ENCODE measurements at regions not wholly inside any gene's neighbourhood (a gene's known extent, or its start where the extent isn't known, plus 50 kb on each side); places are given as distances from the start of the nearest gene placed in this dataset.

DNA sequence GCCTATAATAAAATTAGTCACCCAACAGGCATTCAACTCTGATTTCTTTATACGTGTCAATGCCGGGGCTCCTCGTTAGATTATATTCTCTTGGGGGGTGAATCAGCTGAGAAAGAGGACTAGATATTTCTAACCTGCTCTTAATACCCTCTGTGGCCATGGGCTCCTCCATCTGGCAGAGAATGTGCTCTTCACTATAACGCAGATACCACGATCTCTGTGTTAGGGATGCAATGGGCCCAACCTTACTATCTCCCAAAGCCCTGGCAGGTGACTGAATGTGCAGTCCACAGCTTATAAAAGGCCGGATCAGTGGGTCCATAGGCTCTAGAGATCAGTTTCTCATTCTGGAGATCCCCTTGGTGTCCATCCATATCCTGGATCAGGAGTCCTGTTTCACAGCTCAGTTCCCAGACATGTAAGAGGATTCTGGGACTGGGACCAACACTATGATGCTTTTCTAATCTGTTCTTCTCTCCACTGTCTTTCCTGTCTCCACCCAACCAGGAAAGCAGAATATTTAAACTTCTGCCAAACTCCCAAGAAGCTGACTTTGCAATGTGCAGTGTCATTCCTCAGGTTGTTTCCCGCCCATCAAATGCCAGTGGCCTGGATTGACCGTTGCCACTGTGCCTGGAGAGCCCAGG lies 71.4 kb upstream of the CELF4 start:
- in situ Hi-C loops (cut with MboI): no loop called here
- H2AFZ ChIP-seq (ENCODE audit: control insufficient read depth, low read depth, low read length): no peak overlapping the region
- CTCF ChIA-PET: no interaction called here
- no peaks in the 10 kb centered on the region for H3K27me3 ChIP-seq (replicated peaks in 1 of 2; ENCODE audit: control insufficient read depth in 2 of 2, insufficient read depth in 2 of 2, low read length in 1 of 2)
- intact Hi-C loops (cut with micrococcal nuclease; ENCODE audit: unreplicated experiment): no loop called here
- no peak for TF ChIP-seq PAX5 (IDR thresholded peaks at IDR 0.05; ENCODE audit: borderline replicate concordance, low read depth, low read length)
- no peak for TF ChIP-seq ZNF207 (IDR thresholded peaks at IDR 0.05; ENCODE audit: borderline replicate concordance)
- TF ChIP-seq CBX5 (IDR thresholded peaks at IDR 0.05; ENCODE audit: low read depth): no peak
- no peak for TF ChIP-seq PML (IDR thresholded peaks at IDR 0.05; ENCODE audit: low read length)
- FAIRE-seq: no peak
- no peak overlapping the region for H3K4me3 ChIP-seq
- no peaks in the 10 kb centered on the region for H3K4me1 ChIP-seq (ENCODE audit: control insufficient read depth, insufficient read depth, low read length)
- DNase-seq (ENCODE audit: low read depth, low spot score): no peak
- SMC1A ChIA-PET (ENCODE audit: uncharacterized antibody, unreplicated experiment): no interaction called here
- H4K20me1 ChIP-seq (ENCODE audit: control insufficient read depth, insufficient read depth): no peaks in the 10 kb centered on the region
- BruUV-seq (replicated peaks): no TSS peak
- POLR2A ChIA-PET: no interaction called here
- no peaks in the 10 kb centered on the region for H3K79me2 ChIP-seq (ENCODE audit: control insufficient read depth, insufficient read depth, low read length)
- H3K9me3 ChIP-seq (replicated peaks; ENCODE audit: control insufficient read depth, insufficient read depth, low read length): no peaks in the 10 kb centered on the region
- WGBS (ENCODE audit: insufficient coverage, insufficient replicate concordance, low lambda C conversion rate, missing lambda C conversion rate): 35% methylated on average over 8 of the region's 8 CpGs
- H3K9ac ChIP-seq (ENCODE audit: control insufficient read depth, insufficient read depth, low read length): no peak overlapping the region
- no peak for ATAC-seq
- RAD21 ChIA-PET (ENCODE audit: unreplicated experiment): no interaction called here
- H3K4me2 ChIP-seq (ENCODE audit: control insufficient read depth, insufficient read depth): no peak overlapping the region
- H3K27ac ChIP-seq (ENCODE audit: control insufficient read depth, insufficient read depth): no peak overlapping the region
- H3K36me3 ChIP-seq (ENCODE audit: control insufficient read depth in 2 of 2, insufficient read depth in 2 of 2, low read length in 1 of 2): no peaks in the 10 kb centered on the region

GRCh38 chr18:37634516-37634915 lies 68.9 kb upstream of the CELF4 start:
- Histone ChIP-seq H3K9ac (ENCODE audit: control insufficient read depth, insufficient read depth, low read length) (no peak overlapping the region), H3K79me2 (ENCODE audit: control insufficient read depth, insufficient read depth, low read length) (no peaks in the 10 kb centered on the region), H3K36me3 (ENCODE audit: control insufficient read depth in 2 of 2, insufficient read depth in 2 of 2, low read length in 1 of 2) (no peaks in the 10 kb centered on the region), H3K4me3 (no peak overlapping the region), H4K20me1 (ENCODE audit: control insufficient read depth, insufficient read depth) (no peaks in the 10 kb centered on the region), H3K4me2 (ENCODE audit: control insufficient read depth, insufficient read depth) (no peak overlapping the region), H2AFZ (ENCODE audit: control insufficient read depth, low read depth, low read length) (no peak overlapping the region), H3K9me3 (replicated peaks; ENCODE audit: control insufficient read depth, insufficient read depth, low read length) (no peaks in the 10 kb centered on the region), H3K27ac (ENCODE audit: control insufficient read depth, insufficient read depth) (no peak overlapping the region), H3K27me3 (replicated peaks in 1 of 2; ENCODE audit: control insufficient read depth in 2 of 2, insufficient read depth in 2 of 2, low read length in 1 of 2) (no peaks in the 10 kb centered on the region), H3K4me1 (ENCODE audit: control insufficient read depth, insufficient read depth, low read length) (no peaks in the 10 kb centered on the region)
- intact Hi-C loops (cut with micrococcal nuclease; ENCODE audit: unreplicated experiment): no loop called here
- DNase-seq (ENCODE audit: low read depth, low spot score): no peak
- ChIA-PET CTCF (no interaction called here), RAD21 (ENCODE audit: unreplicated experiment) (no interaction called here), POLR2A (no interaction called here), SMC1A (ENCODE audit: uncharacterized antibody, unreplicated experiment) (no interaction called here)
- in situ Hi-C loops (cut with MboI): no loop called here
- no peak for TF ChIP-seq SUPT20H (IDR thresholded peaks at IDR 0.05; ENCODE audit: borderline replicate concordance, control insufficient read depth, low read depth, low read length)
- no peak for TF ChIP-seq SRF (IDR thresholded peaks at IDR 0.05; ENCODE audit: low read depth in 2 of 2, low read length in 2 of 2)
- no peak for TF ChIP-seq ZNF24 (IDR thresholded peaks at IDR 0.05)
- TF ChIP-seq, protein P1, sequence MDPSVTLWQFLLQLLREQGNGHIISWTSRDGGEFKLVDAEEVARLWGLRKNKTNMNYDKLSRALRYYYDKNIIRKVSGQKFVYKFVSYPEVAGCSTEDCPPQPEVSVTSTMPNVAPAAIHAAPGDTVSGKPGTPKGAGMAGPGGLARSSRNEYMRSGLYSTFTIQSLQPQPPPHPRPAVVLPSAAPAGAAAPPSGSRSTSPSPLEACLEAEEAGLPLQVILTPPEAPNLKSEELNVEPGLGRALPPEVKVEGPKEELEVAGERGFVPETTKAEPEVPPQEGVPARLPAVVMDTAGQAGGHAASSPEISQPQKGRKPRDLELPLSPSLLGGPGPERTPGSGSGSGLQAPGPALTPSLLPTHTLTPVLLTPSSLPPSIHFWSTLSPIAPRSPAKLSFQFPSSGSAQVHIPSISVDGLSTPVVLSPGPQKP (IDR thresholded peaks at IDR 0.05; ENCODE audit: low read depth, low read length): no peak
- TF ChIP-seq ZNF687 (IDR thresholded peaks at IDR 0.05): no peak
- no peak for TF ChIP-seq MEF2B (IDR thresholded peaks at IDR 0.05; ENCODE audit: partially characterized antibody, poor library complexity, severe bottlenecking)
- FAIRE-seq: no peak
- no TSS peak for BruUV-seq (replicated peaks)
- WGBS (ENCODE audit: insufficient coverage, insufficient replicate concordance, low lambda C conversion rate, missing lambda C conversion rate): 0% methylated on average over 2 of the region's 2 CpGs
- ATAC-seq: no peak

All from GM12878 (cell line).